GM20431 (cell line): ENCODE measurements at regions not wholly inside any gene's neighbourhood (a gene's known extent, or its start where the extent isn't known, plus 50 kb on each side); places are given as distances from the start of the nearest gene placed in this dataset.

ENCODE experiments used
- in situ Hi-C: fragments of 300-500 bp; cut with MseI, MboI; formaldehyde crosslinking; loops from one replicate; pipeline ENCODE4 v1.15.0; 2020; ENCODE audit warnings: low sequenced_read_pairs; ENCODE audit not compliant: unreplicated experiment

GRCh38 chr1:59014827-59015226 lies 231.0 kb upstream of the JUN start:
- in situ Hi-C loops, result loop anchor here (25.0 kb wide), 1 partner anchor 228 kb away; the partner anchor contains the start of gene JUN

GRCh38 chr1:59015708-59016107 lies 231.9 kb upstream of the JUN start:
- in situ Hi-C loops, result loop anchor here (25.0 kb wide), 1 partner anchor 228 kb away; the partner anchor contains the start of gene JUN

GRCh38 chr1:59016390-59016789 lies 232.5 kb upstream of the JUN start:
- in situ Hi-C loops, result loop anchor here (25.0 kb wide), 1 partner anchor 229 kb away; the partner anchor contains the start of gene JUN

GRCh38 chr1:59017501-59018231 lies 233.8 kb upstream of the JUN start:
- in situ Hi-C loops, result loop anchor here (25.0 kb wide), 1 partner anchor 230 kb away; the partner anchor contains the start of gene JUN

GRCh38 chr1:59018446-59018845 lies 234.6 kb upstream of the JUN start:
- in situ Hi-C loops, result loop anchor here (25.0 kb wide), 1 partner anchor 231 kb away; the partner anchor contains the start of gene JUN

- in situ Hi-C loops, result loop anchor here (25.0 kb wide), 1 partner anchor 232 kb away; the partner anchor contains the start of gene JUN
These were observed 235.0 kb upstream of the JUN start for GRCh38 chr1:59018860-59019259.

- in situ Hi-C loops, result loop anchor here (25.0 kb wide), 1 partner anchor 233 kb away; the partner anchor contains the start of gene JUN
These were observed 236.5 kb upstream of the JUN start for GRCh38 chr1:59020151-59020997.

- in situ Hi-C loops, result loop anchor here (25.0 kb wide), 1 partner anchor 235 kb away; the partner anchor contains the start of gene JUN
These were observed 238.4 kb upstream of the JUN start for GRCh38 chr1:59022199-59022598.

- in situ Hi-C loops, result loop anchor here (25.0 kb wide), 1 partner anchor 235 kb away; the partner anchor contains the start of gene JUN
These were observed 239.0 kb upstream of the JUN start for GRCh38 chr1:59022799-59023198.

- in situ Hi-C loops, result no loop called here
These were observed 241.4 kb upstream of the JUN start for GRCh38 chr1:59025201-59025600.

- in situ Hi-C loops, result no loop called here
These were observed 242.1 kb upstream of the JUN start for GRCh38 chr1:59025898-59026426.

GRCh38 chr1:59026472-59026948 lies 242.7 kb upstream of the JUN start:
- in situ Hi-C loops, result no loop called here

- in situ Hi-C loops, result no loop called here
These were observed 243.3 kb upstream of the JUN start for GRCh38 chr1:59027177-59027576.

- in situ Hi-C loops, result no loop called here
These were observed 244.2 kb upstream of the JUN start for GRCh38 chr1:59028048-59028447.

- in situ Hi-C loops, result no loop called here
These were observed 245.7 kb upstream of the JUN start for GRCh38 chr1:59029411-59030167.

GRCh38 chr1:59032228-59032627 lies 248.4 kb upstream of the JUN start:
- in situ Hi-C loops, result no loop called here

GRCh38 chr1:59033761-59034160 lies 249.9 kb upstream of the JUN start:
- in situ Hi-C loops, result no loop called here

GRCh38 chr1:59034925-59035324 lies 251.1 kb upstream of the JUN start:
- in situ Hi-C loops, result no loop called here

GRCh38 chr1:59039551-59039950 lies 255.7 kb upstream of the JUN start:
- in situ Hi-C loops, result no loop called here

GRCh38 chr1:59040486-59040885 lies 256.4 kb upstream of the FGGY start:
- in situ Hi-C loops, result no loop called here
